Spleen (tissue), 11 donors: ENCODE measurements at regions not wholly inside any gene's neighbourhood (a gene's known extent, or its start where the extent isn't known, plus 50 kb on each side); places are given as distances from the start of the nearest gene placed in this dataset.
A peak's percentile ranks its signal among the peaks of the same experiment; 100 is the strongest.

Experiments
- DNase-seq: peaks from one replicate; pipeline ENCODE4 v3.0.0-alpha.2; 2020
- H3K27ac ChIP-seq, 8 donors: fragments of 200-600 bp; sonication (generic) in 7 of 8; 1 replicate in 4 of 8; 2 replicates in 4 of 8; pipeline versions ENCODE4 v1.5.0 to v1.8.0; 2016 to 2021; ENCODE audit warnings: inconsistent platforms in 4 of 8, mild to moderate bottlenecking in 4 of 8, moderate library complexity in 1 of 8
- H3K27me3 ChIP-seq, 7 donors: fragments of 200-600 bp; sonication (generic) in 6 of 7; replicated peaks in 1 of 7; 1 replicate in 4 of 7; 2 replicates in 3 of 7; pipeline versions ENCODE4 v1.5.0 to v1.8.0; 2016 to 2021; ENCODE audit warnings: inconsistent platforms in 3 of 7, mild to moderate bottlenecking in 1 of 7
- H3K36me3 ChIP-seq, 6 donors: fragments of 200-600 bp; sonication (generic) in 5 of 6; 1 replicate in 4 of 6; 2 replicates in 2 of 6; pipeline versions ENCODE4 v1.5.0 to v1.8.0; 2016 to 2021; ENCODE audit warnings: inconsistent platforms in 2 of 6
- H3K4me1 ChIP-seq, 6 donors: fragments of 200-600 bp; sonication (generic) in 5 of 6; 1 replicate in 3 of 6; 2 replicates in 3 of 6; pipeline versions ENCODE4 v1.5.0 to v1.8.0; 2016 to 2021; ENCODE audit warnings: inconsistent platforms in 3 of 6
- H3K4me3 ChIP-seq, 8 donors: fragments of 200-600 bp; sonication (generic) in 7 of 8; 1 replicate in 4 of 8; 2 replicates in 4 of 8; pipeline versions ENCODE4 v1.5.0 to v1.8.0; 2016 to 2021; ENCODE audit warnings: inconsistent platforms in 4 of 8, mild to moderate bottlenecking in 4 of 8, moderate library complexity in 2 of 8
- H3K9me3 ChIP-seq, 8 donors: fragments of 200-600 bp; sonication (generic) in 7 of 8; 1 replicate in 4 of 8; 2 replicates in 4 of 8; pipeline versions ENCODE4 v1.5.0 to v1.8.0; 2016 to 2021; ENCODE audit warnings: inconsistent platforms in 4 of 8
- CTCF ChIP-seq, 11 experiments: fragments of 200-600 bp in 7 of 11; fragments of 450-650 bp in 4 of 11; sonication (generic) in 4 of 11; IDR thresholded peaks in 8 of 11; conservative IDR thresholded peaks in 3 of 11; 1 replicate in 7 of 11; 2 replicates in 4 of 11; pipeline versions ENCODE4 v1.4.0 to v1.8.0; 2016 to 2021; ENCODE audit warnings: antibody characterized with exemption in 11 of 11, inconsistent platforms in 4 of 11, mild to moderate bottlenecking in 1 of 11
- POLR2A ChIP-seq, 3 donors: fragments of 450-650 bp; IDR thresholded peaks; one replicate each; pipeline ENCODE4 v1.5.1; 2017; ENCODE audit warnings: antibody characterized with exemption in 3 of 3, mild to moderate bottlenecking in 1 of 3
- POLR2AphosphoS5 ChIP-seq, 3 donors: sonication (generic); formaldehyde crosslinking; IDR thresholded peaks; one replicate each; pipeline ENCODE4 v1.5.1; 2017; ENCODE audit warnings: antibody characterized with exemption in 3 of 3
- WGBS, 5 donors: extraction: QIAGEN DNeasy Blood & Tissue Kit in 3 of 5; methylation state at CpG; one replicate each; pipeline versions ENCODE4 v1.1.5 to v1.1.7; 2013 to 2018; 5-methylcytosine and 5-hydroxymethylcytosine counted together
- intact Hi-C: fragments of 100-400 bp; cut with DNase I; formaldehyde crosslinking; loops from one replicate; pipeline ENCODE4 v1.15.0; 2023; ENCODE audit warnings: low total_unique reads
- donor health status: healthy with polysubstance abuse.
- donor health status: DM: no; HTN: no; CAD: no; lungs with moderate emphysema.
- donor health status: DM: no; HTN: no; CAD: no.
- donor health status: Bipolar disorder and iron deficiency.
- donor health status: healthy.
- donor health status: DM: no; HTN: no; CAD: no.
- donor health status: DM: yes; HTN: yes; CAD: no.

GRCh38 chr22:46052331-46052771 lies 75.4 kb upstream of the WNT7B start:
- WGBS, 5 donors = 55 to 72% (median 58%) methylated on average over 6 of the region's 6 CpGs
- H3K9me3 ChIP-seq = no peaks in the 10 kb centered on the region
- peak; percentile 77 for DNase-seq
- TF ChIP-seq CTCF (IDR thresholded peaks at IDR 0.05 in 8 of 11, conservative IDR thresholded peaks at IDR 0.05 in 3 of 11) (no peak), POLR2AphosphoS5 (IDR thresholded peaks at IDR 0.05) (no peak), POLR2A (IDR thresholded peaks at IDR 0.05) (no peak)
- peaks cover 0 to 4% (median 0%) of the 10 kb centered on the region in 6 donors for H3K36me3 ChIP-seq
- intact Hi-C loops = no loop called here
- no peaks in the 10 kb centered on the region for H3K27me3 ChIP-seq
- H3K27ac ChIP-seq = peak overlapping the region; percentile 97 to 99 (median 98)
- peaks cover 41 to 97% (median 90%) of the 10 kb centered on the region in 6 donors for H3K4me1 ChIP-seq
- peak overlapping the region in 6 of 8 donors; percentile 59 to 88 (median 63) for H3K4me3 ChIP-seq

GRCh38 chr22:46052801-46053562 lies 76.0 kb upstream of the WNT7B start:
- Histone ChIP-seq H3K27ac (peak overlapping the region; percentile 97 to 99 (median 98)), H3K4me3 (peak overlapping the region; percentile 58 to 88 (median 63)), H3K9me3 (no peaks in the 10 kb centered on the region), H3K4me1 (peaks cover 47 to 97% (median 90%) of the 10 kb centered on the region in 6 donors), H3K36me3 (peaks cover 0 to 4% (median 0%) of the 10 kb centered on the region in 6 donors), H3K27me3 (no peaks in the 10 kb centered on the region)
- intact Hi-C loops = no loop called here
- no peak for TF ChIP-seq CTCF (IDR thresholded peaks at IDR 0.05 in 8 of 11, conservative IDR thresholded peaks at IDR 0.05 in 3 of 11)
- peak in 1 of 3 donors; percentile 37 for TF ChIP-seq POLR2A (IDR thresholded peaks at IDR 0.05)
- TF ChIP-seq POLR2AphosphoS5 (IDR thresholded peaks at IDR 0.05) = peak; percentile 45 to 85 (median 77)
- WGBS, 5 donors = 3 to 24% (median 8%) methylated on average over 18 to 26 of the region's 26 CpGs
- peak; percentile 89 for DNase-seq

- no peaks in the 10 kb centered on the region for H3K27me3 ChIP-seq
- 0 to 22% (median 10%) methylated on average over 7 to 37 of the region's 37 CpGs for WGBS, 5 donors
- H3K9me3 ChIP-seq = no peaks in the 10 kb centered on the region
- TF ChIP-seq POLR2AphosphoS5 (IDR thresholded peaks at IDR 0.05) (peak; percentile 74 to 91 (median 81)), POLR2A (IDR thresholded peaks at IDR 0.05) (peak in 1 of 3 donors; percentile 27), CTCF (IDR thresholded peaks at IDR 0.05 in 8 of 11, conservative IDR thresholded peaks at IDR 0.05 in 3 of 11) (no peak)
- intact Hi-C loops = no loop called here
- peaks cover 0 to 5% (median 0%) of the 10 kb centered on the region in 6 donors for H3K36me3 ChIP-seq
- peak; percentile 94 for DNase-seq
- peak overlapping the region; percentile 58 to 88 (median 63) for H3K4me3 ChIP-seq
- H3K27ac ChIP-seq = peak overlapping the region; percentile 97 to 99 (median 98)
- H3K4me1 ChIP-seq = peaks cover 48 to 97% (median 90%) of the 10 kb centered on the region in 6 donors
These were observed 76.7 kb upstream of the WNT7B start for GRCh38 chr22:46053563-46054090.
